ENCODE measurements at regions not wholly inside any gene's neighbourhood (a gene's known extent, or its start where the extent isn't known, plus 50 kb on each side); places are given as distances from the start of the nearest gene placed in this dataset.

DNA sequence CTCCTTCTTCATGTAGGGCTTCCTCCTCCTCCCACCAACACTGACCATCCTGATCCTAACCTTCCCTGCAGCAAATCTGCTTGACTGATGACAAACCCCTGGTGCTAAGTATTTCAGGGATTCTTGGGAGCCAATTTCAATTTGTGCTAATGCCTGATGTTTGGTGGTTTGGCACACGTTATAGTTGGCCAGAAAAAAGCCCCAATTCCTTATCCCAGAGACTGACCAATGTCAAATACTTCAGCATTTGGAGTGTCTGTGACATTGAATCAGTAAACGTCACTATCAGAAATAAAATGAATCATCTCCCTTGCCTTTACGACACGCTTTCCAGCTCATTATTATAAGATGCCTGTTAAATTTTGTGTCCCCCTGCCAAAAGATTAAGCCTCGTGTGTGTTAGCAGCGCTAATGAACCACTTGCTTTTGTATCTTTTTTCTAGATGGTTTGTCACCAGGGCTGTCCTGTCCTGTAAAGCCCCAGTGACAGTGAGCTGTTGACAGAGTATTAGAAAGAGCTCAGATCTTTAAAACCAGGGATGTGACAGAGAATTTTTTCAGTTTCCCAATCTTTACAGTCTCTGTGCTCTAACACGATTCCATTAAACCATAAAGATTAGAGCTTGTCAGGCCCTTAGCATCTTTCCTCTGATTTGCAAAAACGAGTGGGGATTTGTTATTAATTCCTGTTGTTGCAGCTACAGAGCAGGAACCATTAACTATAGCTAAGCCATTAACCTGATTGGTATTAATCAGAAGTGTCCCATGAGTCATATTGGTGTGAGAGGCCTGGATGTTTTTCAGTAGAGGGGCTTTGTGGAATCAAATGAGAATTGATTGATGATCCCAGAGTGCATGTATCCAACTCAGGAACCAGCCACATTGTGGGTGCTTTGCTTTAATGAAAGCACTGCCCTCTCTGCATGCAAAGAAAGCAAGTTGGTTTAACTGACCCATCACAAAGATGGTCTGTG is 665.1 kb upstream of the PLXNA2 start:
- no peak for DNase-seq (ENCODE audit: low read depth)

DNA sequence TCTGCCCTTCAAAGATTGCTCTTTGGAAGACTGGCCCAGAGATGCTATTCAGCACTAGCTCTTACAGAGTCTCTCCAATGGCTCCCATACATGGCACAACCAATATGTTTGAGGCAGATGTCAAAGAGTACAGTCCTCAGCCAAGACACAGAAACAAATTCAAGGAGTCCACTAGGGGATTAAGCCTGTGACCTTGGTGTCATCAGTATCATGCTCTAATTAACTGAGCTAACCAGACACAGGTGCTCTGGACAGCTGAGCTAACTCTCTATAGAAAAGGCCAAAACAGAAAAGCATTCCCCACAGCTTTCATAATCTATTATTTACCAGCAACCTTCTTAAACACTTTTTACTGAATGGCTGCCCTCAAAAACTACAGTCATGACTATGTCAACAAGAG is 666.0 kb upstream of the PLXNA2 start:
- no peak for DNase-seq (ENCODE audit: low read depth)

DNA sequence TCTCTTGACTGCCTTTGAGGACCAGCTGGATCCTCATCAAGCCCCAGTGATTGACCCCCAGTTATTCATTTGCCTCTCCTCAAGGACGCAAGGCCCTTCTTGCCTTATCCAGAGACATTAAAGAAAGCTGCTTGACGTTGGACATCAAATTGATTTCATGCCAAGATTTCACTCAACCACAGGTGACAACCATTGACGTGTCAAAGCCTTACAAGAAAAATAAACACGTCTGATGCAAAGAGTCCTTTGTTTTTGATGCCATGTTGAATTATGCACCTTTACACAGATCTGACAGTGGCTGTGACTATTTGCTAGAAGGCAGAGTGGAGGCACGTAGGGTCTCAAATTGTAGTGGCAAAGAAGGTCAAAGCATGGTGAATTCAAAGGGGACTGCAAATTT is 666.2 kb upstream of the CAMK1G start:
- DNase-seq (ENCODE audit: low read depth): no peak

DNA sequence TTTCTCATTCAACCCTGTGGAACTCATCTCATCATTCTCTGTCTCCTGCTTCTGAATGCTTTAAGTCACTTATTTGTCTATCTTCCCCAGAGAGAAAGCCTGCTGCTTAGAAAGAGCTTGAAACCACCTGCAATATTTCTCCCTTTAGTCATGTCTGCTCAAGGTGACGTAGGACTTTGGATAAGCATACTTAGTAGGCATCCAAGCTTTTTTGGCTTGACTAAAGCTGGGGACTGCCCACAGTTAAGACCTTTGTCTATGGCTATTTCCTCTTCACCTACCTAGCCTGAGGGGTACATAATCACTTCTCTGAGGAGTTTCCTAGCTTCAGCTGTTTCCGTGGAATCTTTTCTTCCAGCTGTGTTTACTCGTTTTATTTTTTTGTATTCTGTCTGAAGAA is 665.8 kb upstream of the CAMK1G start:
- no peak for DNase-seq (ENCODE audit: low read depth)

DNA sequence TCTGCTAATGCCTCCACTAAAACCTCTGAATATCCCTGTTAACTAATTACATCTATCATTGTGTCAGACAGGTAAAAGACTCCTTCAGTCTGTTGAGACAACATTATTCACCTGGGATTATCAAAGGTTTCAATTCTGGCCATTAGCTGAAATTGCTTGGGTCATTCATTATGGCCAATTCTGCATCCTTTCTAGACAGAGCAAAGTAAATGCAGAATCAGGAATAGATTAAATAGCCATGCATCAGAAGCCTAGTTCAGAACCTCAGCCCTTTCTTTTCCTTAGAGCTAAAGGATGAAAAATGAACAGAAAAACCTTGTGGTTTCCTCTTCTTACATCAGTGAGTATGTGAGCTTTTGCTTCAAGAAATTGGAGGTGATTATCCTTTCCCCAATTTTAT is 665.4 kb upstream of the CAMK1G start:
- DNase-seq (ENCODE audit: low read depth): no peak

DNA sequence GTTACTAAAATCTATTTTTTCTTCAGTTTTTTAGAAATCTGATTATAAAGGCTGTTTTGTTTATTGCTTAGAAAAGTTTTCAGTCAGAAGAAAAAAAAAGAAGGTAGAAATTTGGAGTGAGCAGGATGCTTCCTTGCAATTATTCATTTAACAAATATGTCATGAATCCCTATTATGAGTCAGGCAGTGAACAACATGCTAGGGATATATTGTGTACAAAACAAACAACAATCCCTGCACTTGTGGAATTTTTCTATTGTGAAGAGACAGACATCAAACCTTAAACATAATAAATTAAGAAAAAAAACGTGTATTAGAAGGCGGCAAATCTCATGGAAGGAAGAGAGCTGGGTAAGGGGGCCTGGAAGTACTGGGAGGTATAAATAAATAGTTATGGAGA is 664.1 kb upstream of the CAMK1G start:
- DNase-seq (ENCODE audit: low read depth): no peak

DNA sequence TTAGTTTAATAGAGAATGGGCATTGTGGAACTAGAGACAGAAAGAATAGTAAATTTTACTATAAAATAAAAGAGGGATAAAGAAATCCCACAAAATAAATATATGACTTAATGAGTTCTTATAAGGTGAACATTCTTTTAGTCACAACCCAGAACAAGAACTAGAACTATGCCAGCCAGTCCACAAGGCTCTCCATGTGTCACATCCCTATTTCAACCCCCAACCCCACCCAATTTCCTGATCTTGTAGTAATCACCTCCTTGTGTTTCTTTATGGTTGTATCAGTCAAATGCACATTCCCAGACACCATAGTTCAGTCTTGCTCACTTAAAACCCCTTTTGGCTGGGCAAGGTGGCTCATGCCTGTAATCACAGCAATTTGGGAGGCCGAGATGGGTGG is 662.3 kb upstream of the CAMK1G start:
- no peak for DNase-seq (ENCODE audit: low read depth)

DNA sequence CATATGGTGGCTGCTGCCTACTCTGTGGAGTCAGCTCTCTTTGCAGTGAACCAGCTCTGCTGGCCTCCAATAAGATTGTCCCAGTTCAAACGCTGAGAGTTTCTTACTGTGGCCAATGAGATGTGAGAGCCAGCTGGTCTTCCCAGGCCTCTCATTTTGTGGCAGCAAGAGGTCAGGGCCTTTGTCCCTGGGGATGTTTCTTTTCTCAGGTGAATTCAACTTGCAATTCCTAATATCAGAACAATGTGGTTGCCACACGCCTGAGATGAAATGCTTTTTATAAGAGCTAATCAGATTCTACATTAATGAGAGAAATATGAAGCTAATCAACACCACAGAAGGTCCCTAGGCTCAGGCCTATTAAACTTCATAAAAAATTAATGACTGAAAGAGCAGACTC is 660.1 kb upstream of the CAMK1G start:
- no peak for DNase-seq (ENCODE audit: low read depth)

DNA sequence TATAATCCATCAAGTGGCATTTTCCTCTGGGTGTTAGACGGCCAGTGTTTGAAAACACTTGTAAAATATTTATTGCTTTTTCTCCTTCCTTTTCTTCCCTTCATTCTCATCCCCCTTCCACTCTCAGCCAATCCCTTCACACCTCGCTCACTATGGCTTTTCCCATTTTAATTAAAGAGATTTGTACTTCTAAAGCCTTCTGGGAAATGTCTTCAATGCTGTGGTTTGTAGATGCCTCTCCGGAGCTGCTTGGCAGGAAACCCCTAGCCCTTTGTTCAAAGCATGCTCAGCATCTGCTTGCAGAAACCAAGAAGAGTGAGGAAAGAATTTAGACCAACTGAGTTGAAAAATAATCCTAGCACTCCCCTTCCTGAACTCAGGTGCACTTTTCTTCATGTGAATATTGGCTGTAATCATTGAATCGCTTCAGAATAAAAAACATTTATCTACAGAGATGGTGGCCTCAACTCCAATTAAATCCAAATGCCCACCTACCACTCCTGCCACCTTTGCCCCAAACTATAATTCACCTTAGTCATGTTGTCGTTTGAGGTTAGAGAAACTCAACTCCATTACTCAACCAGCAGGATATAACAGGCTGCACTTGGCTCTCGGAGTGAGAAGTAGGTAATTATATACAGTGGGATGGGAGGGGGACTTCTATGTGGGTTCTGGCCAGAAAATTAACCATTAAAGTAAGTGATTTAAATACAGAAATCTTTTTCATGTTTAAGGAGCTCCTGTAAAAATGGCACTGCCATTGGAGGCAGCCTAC is 659.4 kb upstream of the CAMK1G start:
- no peak for DNase-seq (ENCODE audit: low read depth)

DNA sequence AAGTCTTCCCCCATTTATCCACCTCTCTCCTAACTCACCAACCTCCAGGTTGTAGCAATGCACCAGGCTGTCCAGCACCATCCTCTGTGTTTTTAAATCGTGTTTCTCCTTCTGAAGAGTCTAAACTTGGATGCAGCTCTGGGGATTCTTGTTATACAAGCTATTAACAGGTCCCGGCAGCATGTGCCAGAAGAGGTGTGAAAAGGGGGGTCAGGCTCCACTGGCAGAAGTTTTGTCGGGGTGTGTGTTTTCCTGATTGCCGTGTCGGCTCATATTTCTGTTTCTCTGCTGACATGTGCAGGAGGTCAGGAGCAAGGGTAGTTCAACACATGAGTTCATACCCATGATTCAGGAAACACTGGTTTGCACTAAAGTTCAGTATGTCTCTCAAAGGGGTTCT is 658.6 kb upstream of the CAMK1G start:
- no peak for DNase-seq (ENCODE audit: low read depth)

DNA sequence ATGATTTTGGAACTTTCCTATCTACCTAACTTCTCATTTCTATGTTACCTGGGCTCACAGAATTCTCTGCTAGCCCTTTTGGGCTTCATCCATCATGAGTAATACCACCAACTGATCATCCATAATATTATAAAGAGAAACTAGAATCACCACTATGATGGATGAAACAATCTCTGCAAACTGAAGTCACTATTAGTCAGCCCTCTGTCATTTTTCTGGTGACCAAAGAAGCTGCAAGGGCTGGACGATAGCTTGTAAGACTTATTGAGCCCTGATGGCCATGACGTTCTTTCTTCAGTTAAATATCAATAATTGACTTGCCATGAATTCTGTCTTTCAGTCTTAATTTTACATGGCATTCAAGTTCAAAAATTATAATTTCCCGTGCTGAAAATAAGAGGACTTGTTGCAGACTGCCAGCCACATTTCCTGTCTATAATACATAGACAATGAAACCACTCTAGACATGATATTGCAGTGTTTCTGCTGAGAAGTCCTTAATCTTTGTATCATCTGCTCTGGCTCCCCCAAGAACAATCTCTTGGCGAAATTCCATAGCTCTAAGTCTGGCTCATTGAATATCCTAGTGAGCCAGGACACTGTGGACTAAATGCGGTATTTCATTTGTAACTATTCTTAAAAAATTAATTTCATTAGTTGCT is 655.0 kb upstream of the CAMK1G start:
- no peak for DNase-seq (ENCODE audit: low read depth)

DNA sequence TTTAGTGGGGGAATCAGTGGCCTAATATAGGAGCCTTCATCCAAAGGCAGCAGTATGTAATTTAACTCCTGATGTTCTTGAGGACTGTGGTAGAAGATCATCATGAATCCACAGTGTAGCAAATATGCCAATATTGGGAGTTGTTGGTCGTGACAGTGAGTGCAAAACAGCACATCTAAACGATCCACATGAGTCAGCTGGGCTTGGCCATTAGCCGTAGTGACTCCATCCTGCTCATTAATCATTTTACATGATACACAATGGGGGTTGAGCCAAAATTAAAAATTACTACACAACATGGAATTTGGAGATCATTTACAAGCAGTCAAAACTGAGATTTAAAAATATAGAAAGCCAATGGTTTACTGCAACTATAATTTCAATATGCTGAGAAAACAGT is 653.9 kb upstream of the CAMK1G start:
- DNase-seq (ENCODE audit: low read depth): no peak

DNA sequence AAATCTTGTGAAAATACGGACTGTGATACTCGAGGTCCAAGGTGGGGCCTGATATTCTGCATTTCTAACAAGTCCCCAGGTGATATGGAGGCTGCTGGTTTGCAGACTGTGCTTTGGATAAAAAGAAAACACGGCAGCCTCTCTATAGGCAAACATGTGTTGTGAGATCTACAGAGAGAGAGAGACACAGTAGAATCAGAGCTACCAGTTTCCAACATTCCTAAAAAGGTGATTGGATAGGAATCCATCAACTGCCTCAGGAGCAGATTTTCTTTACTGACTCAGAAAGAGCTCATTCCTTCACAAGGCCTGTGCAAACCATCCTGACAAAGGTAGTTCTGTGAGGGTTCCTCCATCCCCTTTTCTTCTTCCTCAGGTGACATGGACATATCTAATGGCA is 651.6 kb upstream of the CAMK1G start:
- DNase-seq (ENCODE audit: low read depth): no peak

DNA sequence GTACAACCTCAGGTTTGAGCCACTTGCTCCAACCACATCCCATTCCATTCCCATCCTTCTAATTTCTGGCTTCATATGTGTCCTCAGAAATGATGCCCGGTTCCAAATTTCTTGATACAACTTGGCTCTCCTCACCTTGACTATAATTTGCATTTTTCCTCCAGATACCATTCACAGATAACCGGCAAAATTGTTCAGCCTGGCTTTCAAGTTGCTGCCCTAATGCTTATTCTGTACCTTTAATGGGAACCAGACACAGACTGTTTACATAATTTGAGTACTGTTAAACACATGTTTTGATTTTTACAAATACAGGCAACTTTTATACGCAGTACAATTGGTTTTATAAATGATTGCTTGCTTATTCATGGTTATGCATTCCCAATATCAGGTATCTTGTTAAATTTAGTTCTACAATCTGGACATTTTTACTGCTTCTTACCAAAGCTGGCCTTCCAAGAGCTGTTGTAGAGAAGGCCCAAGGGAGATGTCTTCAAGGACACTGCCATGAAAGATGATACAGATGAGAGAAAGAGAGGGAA is 649.5 kb upstream of the CAMK1G start:
- DNase-seq (ENCODE audit: low read depth): no peak

DNA sequence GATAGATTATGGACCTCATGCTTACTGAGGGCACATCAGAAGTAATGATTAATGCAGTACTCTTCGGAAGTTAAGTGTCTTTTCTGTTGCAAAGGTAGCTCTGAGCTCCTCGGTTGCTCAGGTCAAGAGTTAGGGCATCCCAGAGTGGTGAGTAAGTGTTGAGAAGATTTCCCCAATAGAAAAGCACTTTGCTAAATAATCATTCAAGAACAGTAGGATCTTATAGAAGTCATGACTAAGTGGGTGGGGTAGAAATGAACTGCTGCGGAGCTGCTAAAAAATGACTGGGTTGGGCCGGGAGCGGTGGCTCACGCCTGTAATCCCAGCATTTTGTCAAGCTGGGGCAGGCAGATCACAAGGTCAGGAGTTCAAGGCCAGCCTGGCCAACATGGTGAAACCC is 648.6 kb upstream of the CAMK1G start:
- DNase-seq (ENCODE audit: low read depth): no peak

DNA sequence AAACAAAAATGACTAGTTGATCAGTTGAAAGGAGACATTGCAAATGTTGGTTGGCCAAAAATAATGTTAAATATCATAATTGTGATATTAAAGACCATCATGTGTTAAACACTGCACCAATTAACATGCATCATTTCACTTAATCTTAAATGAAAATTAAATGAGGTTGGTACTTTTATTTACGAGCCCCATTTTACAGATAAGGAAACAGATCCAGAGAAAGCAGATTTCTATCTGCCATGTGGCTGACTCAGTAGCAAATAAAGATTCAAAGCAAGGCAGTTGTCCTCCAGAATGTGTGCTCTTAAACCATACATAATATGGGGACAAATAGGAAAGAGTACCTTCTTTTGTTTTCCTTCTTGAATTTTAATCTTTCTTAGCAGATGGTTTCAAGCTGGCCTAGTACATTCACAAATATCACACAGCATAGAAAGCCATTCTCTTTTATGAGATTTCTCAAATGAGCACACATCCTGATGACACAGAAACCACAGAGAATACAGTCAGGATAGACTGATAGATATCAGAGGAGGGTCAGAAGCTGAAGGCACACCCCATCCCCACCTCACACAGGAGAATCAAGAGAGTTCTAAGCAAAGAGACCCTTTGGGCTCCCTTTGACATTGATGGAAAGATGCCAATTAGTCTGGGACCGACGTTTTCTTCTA is 647.9 kb upstream of the CAMK1G start:
- DNase-seq (ENCODE audit: low read depth): no peak

DNA sequence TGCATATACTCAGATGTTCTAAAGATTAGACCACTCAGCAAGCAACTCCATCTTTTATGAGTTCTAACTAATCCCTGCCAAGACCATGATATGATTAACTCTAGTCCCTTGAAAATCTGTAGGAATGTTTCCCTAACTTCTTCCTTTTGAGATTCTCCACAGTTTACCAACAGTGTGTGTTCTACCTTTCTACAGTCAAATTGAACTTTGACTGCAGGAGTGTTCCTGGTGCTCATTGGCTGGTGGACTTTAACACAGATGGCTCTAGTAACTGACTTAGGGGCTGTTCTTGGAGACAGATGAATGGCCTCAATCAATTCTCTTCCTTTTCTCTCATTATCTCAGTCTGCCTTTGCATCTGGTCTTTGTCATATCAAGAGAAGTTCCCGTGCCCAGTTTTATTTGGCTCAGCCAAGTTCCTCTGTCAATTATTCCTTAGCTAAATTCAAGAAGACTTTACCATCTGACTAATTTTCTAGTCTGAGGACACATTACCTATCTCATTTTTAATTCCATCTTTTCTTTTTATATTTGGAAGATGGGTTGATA is 643.9 kb upstream of the CAMK1G start:
- DNase-seq (ENCODE audit: low read depth): no peak

DNA sequence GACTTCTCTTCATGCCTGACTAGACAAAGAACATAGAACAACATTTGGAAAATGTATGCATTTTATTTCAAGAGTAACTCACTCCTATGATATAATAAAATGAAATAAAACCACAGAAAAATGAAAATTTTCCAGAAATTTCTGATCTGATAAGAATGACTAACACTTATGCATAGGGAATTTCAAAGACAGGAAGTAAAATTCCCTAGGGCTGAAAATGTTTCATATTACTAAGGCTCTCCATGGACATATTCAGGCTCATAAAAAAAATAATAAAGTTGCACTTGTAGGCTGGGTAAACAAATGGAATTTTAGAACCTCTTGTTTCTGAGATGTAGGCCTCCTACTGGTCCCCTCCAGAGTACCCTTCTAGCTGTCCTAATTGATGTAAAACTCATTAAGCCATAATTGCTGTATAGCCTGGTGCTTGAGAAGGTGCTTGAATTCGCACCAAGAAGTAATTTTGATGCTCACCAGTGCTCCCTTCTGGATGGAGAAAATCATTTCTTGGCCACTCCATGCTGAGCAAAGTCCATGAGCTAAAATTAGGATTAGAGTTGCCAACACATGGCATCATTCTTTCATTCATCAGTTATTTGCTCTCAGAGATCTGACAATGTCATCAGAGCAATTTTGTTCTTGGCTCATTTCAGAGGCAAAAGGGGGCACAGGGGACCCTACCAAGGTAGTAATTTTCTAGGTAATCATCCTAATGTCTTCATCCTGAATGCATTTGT is 641.0 kb upstream of the CAMK1G start:
- DNase-seq (ENCODE audit: low read depth): no peak

DNA sequence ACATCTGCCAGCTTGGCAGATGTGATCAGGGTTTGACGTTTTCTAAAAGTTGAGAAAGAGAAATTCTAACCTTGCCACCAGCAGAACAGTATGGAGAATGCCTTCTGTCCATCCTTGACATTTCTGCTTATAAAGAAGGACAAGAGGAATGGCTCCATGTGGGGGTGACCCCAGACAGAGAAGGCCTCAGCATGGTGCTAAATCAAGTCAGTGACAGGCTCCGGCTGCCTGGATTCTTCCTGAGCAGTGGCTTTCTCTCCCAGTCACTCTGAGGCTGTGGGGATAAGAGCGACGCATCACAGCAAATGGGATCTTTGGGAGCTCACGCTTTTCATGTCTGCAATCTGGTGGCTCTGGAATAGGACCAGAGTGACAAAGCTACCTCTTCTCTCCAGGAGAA is 640.2 kb upstream of the CAMK1G start:
- no peak for DNase-seq (ENCODE audit: low read depth)

DNA sequence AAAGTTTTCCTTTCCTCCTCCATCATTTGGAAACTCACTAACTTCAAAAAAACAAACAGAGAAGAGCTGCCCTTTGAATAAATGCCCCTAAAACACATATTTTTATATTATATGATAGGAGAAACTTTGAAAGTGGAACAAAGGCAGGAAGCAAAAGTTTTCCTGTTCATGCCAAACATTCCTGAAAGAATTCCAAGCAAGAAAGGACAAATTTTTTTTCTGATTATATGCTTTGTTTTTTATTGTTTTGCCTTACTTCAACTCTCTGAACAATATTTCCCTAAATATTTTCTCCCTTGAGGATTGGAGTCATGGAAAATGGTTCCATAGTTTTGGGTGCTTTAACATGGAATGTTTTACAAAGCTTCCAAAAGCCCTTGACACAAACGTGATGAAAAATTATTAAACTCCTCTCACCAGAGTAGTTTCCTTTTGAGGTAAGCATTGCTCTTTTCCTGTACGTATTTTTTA is 638.5 kb upstream of the CAMK1G start:
- DNase-seq (ENCODE audit: low read depth): no peak

DNA sequence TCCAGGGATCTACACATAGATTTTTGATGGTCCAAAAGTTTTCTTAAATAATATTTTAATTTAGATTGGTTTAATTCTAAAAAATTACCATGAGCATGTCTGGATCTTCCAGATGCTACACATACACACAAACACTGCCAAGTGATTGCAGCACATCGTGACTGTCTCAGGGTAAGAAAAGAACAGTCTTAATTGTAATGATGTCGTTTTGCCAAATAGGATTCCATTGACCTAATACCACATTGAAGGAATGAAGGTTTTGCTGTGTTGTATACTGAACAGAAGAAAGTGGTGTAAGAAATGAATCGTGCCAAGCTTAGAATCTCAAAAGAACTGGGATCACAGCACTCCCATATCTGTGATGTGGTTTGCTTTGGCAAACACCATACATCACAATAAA is 633.3 kb upstream of the CAMK1G start:
- DNase-seq (ENCODE audit: low read depth): no peak
